ENCODE measurements at regions not wholly inside any gene's neighbourhood (a gene's known extent, or its start where the extent isn't known, plus 50 kb on each side); places are given as distances from the start of the nearest gene placed in this dataset.

- no peaks in the 10 kb centered on the region for H3K9me3 Mint-ChIP-seq
- ChIA-PET CTCF (no interaction called here), POLR2A (no interaction called here)
- no peaks in the 10 kb centered on the region; the same call in 1 of the 2 replicates for H3K27me3 Mint-ChIP-seq (ENCODE audit: low read depth)
- DNase-seq (ENCODE audit: low spot score): no peak
- no peak for ATAC-seq
- no peak overlapping the region for H3K4me3 Mint-ChIP-seq
- no peak overlapping the region for H3K27ac Mint-ChIP-seq
- no peak for TF ChIP-seq HMGA2 (CRISPR knock-in tag; IDR thresholded peaks at IDR 0.05)
- no peak for TF ChIP-seq SP1 (CRISPR knock-in tag; conservative IDR thresholded peaks at IDR 0.05)
- TF ChIP-seq GTF2I (CRISPR knock-in tag; conservative IDR thresholded peaks at IDR 0.05): no peak
- no peak for TF ChIP-seq USF1 (CRISPR knock-in tag; IDR thresholded peaks at IDR 0.05)
- no peak for TF ChIP-seq ZBTB43 (CRISPR knock-in tag; IDR thresholded peaks at IDR 0.05)
- TF ChIP-seq PRDM15 (CRISPR knock-in tag; IDR thresholded peaks at IDR 0.05): no peak
- TF ChIP-seq TEAD4 (CRISPR knock-in tag; IDR thresholded peaks at IDR 0.05): no peak
- TF ChIP-seq ZNF138 (CRISPR knock-in tag; conservative IDR thresholded peaks at IDR 0.05): no peak
- no peak for TF ChIP-seq ZNF317 (CRISPR knock-in tag; IDR thresholded peaks at IDR 0.05; ENCODE audit: borderline replicate concordance, low read depth)
- TF ChIP-seq NFE2L1 (CRISPR knock-in tag; IDR thresholded peaks at IDR 0.05): no peak
- no peak for TF ChIP-seq IRF2 (CRISPR knock-in tag; IDR thresholded peaks at IDR 0.05; ENCODE audit: borderline replicate concordance, low read depth)
- no peak for TF ChIP-seq AR (CRISPR knock-in tag; IDR thresholded peaks at IDR 0.05)
- no peak for TF ChIP-seq ZNF416 (CRISPR knock-in tag; IDR thresholded peaks at IDR 0.05)
- peaks cover 4% of the 10 kb centered on the region; the same call in 1 of the 2 replicates for H3K4me1 Mint-ChIP-seq
- no peaks in the 10 kb centered on the region for H3K36me3 Mint-ChIP-seq
Observed at GRCh38 chr1:55505326-55505725, 290.2 kb upstream of the USP24 start.

GRCh38 chr1:55504306-55504731, 289.2 kb upstream of the USP24 start:
- Mint-ChIP-seq H3K4me1 (peaks cover 4% of the 10 kb centered on the region; the same call in 1 of the 2 replicates), H3K36me3 (no peaks in the 10 kb centered on the region), H3K27me3 (ENCODE audit: low read depth) (no peaks in the 10 kb centered on the region; the same call in 1 of the 2 replicates), H3K4me3 (no peak overlapping the region), H3K27ac (no peak overlapping the region), H3K9me3 (no peaks in the 10 kb centered on the region)
- DNase-seq (ENCODE audit: low spot score): no peak
- no peak for ATAC-seq
- ChIA-PET CTCF (no interaction called here), POLR2A (no interaction called here)
- TF ChIP-seq ZBTB43 (CRISPR knock-in tag; IDR thresholded peaks at IDR 0.05): no peak
- no peak for TF ChIP-seq CREB1 (CRISPR knock-in tag; IDR thresholded peaks at IDR 0.05)
- no peak for TF ChIP-seq NFATC4 (CRISPR knock-in tag; IDR thresholded peaks at IDR 0.05)
- no peak for TF ChIP-seq FOXP1 (CRISPR knock-in tag; IDR thresholded peaks at IDR 0.05; ENCODE audit: borderline replicate concordance)
- no peak for TF ChIP-seq AR (CRISPR knock-in tag; IDR thresholded peaks at IDR 0.05)
- TF ChIP-seq HMGA2 (CRISPR knock-in tag; IDR thresholded peaks at IDR 0.05): no peak
- no peak for TF ChIP-seq ARID4B (CRISPR knock-in tag; IDR thresholded peaks at IDR 0.05; ENCODE audit: borderline replicate concordance)
- TF ChIP-seq ZNF138 (CRISPR knock-in tag; conservative IDR thresholded peaks at IDR 0.05): no peak
- TF ChIP-seq CBFB (CRISPR knock-in tag; IDR thresholded peaks at IDR 0.05; ENCODE audit: low read depth): no peak
